Right lung (tissue), 2 donors: ENCODE measurements at regions not wholly inside any gene's neighbourhood (a gene's known extent, or its start where the extent isn't known, plus 50 kb on each side); places are given as distances from the start of the nearest gene placed in this dataset.

Experiments
- DNase-seq, 2 donors: peaks; one replicate each; pipeline ENCODE4 v3.0.0-alpha.2; 2013

DNA sequence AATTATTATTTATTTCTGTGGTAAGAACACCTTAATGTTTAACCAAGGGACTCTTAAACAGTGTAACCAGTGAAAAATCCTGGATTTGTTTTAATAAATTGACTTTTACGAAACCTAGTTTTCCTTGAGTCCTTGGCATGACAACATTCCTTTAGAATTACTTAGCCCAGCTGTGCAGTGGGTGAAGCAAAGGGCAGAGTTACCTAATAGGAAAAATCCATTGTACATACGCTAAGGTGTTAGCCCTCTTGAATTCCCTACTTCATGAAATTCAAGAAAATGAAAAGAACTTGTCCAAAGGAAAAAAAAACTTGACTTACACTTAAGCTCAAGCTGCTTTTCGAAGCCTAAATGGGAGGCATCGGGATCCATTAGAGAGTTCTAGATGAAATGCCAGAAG is 852.0 kb upstream of the ADAMTS5 start:
- peak in 1 of 2 donors; percentile 43 for DNase-seq

DNA sequence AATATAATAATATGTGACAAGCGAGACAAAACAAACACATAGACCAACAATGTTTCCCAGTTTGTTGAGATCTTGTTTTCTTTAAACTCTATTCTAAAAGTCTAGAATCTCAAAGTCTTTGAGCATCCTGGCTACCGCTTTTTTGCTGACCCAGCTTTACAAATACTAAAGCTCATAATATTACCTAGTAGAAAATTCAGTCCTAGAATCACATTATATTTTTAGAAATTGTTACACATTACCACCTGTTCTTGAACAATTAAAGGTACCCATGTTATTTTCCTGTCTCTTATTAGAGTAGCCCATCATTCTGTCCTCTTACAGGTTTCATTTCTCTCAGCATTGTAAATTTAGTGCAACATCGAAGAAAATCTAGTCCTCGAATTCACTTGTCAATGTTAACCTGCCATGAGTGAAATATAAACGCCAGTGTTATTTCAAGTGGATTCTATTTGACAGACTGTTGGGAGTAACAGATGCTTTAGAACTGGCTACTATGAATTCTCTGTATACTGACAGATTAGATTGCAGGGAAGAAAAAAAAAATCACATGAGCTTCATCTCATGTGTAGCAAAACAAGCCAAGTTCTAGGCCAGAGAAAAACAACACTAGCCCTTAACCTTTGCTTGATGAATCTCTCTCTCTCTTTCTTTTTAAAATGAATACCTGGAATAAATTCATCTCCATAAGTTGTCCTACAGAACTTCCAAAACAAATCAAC is 851.2 kb upstream of the ADAMTS5 start:
- DNase-seq = no peak

DNA sequence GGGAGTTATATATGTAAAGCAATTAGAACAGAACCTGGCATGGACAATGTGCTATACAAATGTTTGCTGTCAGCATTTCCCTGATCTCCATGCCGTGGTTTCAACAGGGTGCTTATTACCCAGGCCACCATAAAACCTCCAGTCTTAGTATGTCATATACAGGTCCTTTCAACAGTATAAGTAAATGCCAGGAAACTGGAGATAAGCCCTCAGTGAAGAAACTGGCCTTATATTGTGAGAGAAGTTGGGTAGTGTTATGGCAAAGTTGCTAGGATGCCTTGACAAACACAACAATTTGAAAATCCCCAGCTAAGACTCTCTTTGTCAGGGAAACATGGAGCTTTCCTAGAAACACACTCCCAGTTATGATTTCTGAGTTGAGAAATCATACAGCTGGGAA is 850.2 kb upstream of the ADAMTS5 start:
- DNase-seq = no peak

DNA sequence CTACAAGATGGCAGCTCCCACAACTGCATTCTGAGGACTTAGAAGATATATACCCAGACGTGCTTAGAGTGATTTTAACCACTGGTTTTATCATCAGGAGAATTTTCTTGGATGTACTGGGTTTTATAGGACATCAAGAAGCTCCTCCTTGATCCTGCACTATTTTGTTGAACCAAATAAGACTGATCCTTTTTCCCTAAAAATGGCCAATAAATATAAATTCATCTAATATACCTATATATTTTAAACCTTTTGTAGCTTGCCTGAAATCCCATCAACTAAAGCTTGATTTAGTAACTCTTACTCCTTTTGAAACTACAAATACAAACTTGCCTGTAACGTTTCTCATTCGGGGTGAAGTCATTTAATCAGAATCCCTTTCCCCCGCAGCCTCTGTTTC is 849.4 kb upstream of the ADAMTS5 start:
- DNase-seq = no peak

DNA sequence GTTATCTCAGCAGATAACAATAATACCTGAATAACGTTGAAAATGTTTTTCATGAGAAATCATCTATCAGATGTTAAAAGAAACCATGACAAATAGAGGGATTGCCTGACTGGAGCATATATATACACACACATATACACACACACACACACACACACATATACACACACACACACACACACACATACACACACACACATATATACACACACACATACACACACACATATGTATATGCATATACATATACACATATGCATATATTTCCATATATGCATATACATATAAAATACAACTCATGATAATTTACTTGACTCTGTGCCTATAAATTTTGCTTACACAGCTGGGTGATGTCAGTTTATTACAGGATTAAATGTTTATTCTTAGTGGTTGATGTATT is 847.3 kb upstream of the ADAMTS5 start:
- DNase-seq = no peak

DNA sequence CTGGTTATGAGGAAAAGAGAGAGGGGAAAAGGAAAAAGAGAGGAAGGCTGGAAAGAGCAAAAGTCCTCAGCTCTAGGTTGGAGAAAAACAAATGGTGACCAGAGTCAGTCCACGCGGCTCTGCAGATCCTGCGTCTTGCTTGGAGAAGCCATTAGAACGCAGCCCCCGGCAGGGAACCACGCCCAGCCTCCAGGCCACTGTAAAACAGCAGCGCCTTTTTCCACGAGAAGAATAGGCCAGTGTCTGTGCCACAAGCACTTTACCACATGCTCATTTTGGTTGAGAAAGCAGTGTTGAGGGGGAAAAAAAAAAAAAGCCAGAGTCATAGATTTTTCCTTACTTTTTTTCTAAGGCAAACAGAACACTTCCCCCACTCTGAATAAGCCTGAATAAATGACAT is 846.9 kb upstream of the ADAMTS5 start:
- no peak for DNase-seq

DNA sequence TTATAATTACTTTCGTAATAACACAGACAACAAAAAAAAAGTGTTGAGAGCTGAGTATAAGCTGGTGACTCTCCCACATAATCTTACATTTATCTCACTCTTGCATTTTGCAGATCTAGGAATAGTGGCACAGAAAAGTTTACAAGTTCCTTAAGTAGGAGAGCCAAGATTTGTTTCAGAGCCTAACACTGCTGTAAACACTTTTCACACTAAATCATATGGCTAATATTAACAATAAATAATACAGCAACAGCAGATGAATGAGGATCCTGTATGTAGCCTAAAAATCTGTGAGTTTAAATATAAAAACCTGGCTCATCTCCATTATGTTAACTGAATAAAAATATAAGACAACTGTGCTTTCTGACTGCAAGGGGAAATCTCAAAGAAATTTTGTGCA is 846.5 kb upstream of the ADAMTS5 start:
- DNase-seq = no peak

DNA sequence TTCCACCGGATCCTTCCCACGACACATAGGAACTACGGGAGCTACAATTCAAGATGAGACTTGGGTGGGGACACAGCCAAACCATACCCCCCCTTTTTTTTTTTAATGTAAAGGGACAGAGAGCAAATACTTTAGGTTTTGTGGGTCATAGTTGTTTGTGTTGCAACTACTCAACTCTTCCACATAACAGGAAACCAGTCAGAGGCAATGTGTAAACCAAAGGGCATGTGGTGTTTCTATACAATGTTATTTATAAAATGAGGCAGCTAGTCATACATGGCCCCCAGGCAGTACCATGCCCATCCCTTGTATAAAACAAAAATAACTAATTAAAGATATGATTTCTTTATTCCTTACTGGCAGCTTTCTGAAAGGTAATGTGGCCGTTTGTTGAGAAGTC is 845.4 kb upstream of the ADAMTS5 start:
- no peak for DNase-seq

DNA sequence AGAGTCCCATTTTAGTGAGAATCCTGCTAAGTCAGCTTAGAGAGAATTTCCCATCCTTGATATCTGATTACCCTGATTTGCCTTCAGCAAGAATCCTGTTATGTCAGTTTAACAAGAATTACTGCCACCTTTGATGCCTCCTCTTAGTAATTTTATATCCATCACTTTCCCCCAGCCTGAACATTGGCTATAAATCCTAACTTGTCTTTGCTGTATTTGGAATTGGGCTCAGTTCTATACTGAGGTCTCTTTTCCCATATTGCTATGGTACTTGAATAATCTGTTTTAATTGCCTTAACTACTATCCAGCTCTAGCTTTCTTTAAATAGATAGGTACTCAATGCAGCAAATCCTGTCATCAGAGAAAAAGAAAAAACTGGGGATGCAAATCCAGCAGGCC is 842.0 kb upstream of the ADAMTS5 start:
- no peak for DNase-seq

DNA sequence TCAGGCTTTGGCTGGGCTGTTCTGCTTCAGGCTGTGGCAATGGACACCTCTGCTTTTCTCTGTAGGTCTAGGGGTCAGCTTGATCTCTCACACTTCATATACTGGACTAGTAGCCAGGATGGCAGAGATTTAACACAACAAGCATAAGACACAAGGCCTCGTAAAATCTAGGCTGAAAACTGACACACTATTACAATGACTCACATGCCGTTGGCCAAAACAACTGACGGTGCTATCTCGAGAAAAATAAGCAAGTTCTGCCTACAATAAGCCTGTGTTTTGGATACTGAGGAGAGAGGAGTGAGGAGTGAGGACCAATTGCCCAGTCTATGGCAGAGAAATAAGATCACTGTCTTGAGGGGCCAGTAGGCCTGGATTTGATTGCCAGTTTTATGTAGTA is 840.7 kb upstream of the ADAMTS5 start:
- no peak for DNase-seq

DNA sequence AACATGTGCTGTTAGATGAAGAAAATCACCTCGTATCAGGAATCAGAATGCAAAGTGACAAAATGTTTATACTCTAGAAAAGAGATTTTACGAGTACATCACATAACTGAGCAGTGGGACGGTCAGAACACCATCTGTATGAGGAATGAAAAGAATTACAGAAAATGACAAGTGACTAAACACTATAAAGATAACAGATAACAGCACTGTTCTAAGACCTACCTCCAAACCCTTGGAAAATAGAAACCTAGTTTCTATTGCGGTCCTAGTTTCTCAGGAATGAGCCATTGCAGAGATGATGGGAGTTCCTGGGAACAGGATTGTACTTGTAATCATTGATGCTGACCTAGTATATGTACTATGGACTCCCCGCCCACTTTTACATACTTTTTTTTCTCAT is 839.4 kb upstream of the ADAMTS5 start:
- DNase-seq = no peak

DNA sequence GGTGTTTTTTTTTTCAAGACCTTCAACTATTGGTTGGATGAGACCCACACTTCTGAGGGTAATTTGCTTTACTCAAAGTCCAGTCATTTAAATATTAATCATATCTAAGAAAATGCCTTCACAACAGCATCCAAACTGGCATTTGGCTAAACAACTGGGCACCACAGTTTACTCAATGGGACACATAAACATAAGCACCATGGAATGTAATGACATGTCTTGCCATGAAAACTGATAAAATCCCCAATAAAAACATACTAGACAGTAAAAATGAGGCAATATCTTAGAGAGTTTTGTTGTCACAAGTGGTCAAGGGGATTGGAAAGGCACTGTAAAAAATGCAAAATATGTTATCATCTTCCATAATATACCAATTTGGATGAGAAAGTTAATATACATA is 838.8 kb upstream of the ADAMTS5 start:
- no peak for DNase-seq

DNA sequence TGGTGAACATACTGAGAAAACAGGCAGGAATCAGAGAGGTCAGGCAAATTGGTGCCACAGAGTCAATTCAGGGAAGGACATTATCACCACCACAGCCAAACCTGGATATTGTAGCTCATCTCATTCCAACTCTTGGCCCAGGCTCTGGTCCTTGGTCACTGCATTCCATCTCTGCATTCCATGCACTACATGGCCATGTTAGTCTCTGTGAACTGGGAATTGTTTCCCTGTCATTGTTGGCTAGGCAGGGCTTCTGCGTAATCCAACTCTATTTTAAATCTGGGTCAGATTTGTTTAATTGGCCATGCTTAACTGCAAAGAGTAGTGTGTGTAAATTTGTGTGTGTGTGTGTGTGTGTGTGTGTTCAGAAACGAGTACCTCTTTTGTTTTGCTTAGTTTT is 837.6 kb upstream of the ADAMTS5 start:
- no peak for DNase-seq

DNA sequence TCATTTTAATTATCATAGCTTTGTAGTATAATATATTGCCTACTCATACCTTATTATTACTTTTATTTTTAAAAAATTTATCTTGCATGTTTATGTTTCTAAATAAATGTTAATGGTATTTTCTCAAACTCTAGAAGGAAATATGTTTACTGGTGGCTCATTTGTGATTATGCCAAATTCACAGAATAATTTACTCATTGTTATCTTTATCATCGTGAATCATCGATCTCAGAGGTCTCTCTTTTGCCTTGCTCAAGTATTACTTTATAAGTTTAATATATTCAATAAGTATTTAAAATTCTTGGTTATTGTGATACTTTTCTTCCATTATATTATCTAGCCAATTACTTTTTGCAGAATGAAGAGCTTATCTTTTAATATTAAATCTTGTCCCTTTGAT is 836.7 kb upstream of the ADAMTS5 start:
- DNase-seq = no peak

DNA sequence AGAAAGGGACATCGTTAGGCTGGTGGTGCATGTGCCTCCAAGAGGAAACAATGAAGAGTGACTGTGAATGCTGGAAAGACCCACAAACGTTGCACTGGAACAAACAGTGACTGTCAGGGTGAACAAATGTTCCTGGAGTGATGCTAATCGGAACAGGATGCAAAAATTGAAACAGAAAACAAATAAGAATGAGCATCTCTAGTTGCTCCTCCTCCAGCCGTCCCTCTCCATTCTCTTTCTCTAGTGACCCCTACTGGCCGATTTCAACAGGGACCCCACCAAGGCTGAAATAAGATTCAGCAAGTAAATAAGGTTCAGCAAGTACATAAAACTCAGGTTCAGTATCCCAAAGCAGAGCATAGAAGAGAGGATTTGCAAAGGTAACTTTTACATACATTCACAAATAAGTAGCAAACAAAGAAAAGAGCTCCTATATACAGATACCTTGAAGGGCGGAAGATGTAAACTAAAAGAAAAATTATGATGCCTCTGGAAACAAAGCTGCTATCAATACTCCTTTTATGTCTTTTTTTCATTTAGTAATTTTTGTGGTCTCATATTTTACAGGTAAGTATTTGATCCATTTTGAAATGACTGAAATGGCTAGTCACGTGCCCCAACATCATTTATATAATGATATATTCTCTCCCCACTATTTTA is 836.1 kb upstream of the ADAMTS5 start:
- DNase-seq = no peak

DNA sequence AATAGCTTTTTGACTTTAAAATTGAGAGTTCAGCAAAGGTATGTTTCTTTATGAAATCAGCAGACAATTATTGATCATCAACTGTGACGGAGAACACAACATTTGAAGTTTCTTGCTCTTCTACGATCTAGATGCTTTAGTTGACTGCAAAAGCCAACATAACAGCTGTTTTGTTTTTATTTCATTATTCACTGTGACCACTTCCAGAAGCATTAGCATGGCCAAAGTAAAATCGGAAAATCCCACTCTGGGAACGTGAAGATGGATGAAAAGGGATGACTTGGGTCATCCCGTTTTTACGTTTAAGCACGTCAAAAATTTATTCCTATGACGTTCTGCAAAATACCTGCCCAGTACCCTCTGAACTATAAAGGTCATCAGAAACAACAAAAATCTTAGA is 833.0 kb upstream of the ADAMTS5 start:
- no peak for DNase-seq

DNA sequence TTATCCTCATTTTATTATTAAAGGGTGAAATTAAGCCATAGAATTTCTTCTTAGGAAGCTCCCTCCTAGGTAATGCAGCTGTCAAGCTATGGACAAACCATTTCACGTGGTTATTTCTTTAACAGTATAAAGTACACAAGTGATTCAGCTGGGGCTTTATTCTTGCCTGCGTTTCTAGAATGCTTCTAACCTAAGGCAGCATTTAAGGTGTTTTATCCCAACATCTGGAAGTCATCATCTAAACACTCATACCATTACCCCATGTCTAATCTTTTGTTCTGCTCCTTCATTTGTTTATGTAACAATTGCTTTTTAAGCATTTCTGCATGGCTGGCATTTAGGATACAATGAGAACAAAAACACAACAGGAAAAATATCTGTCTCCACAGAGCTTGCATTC is 829.2 kb upstream of the ADAMTS5 start:
- DNase-seq = no peak

DNA sequence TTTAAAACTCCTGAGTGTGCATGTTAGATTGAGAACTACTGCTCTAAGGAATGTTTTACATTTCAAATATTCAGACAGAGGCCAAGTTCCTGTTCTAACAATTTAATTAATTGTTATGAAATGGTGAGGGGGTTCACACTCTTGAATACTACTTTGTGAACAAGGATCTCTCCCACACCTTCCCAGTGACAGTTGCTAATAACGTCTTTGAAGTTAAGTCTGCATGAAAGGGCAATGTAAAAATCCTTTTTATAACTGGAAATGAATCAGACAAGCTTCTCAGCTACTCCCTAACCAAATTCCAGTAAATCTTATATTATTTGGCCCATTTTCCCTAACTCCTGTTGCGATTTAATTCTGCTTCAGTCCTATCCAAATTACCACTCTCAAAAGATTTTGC is 828.5 kb upstream of the ADAMTS5 start:
- DNase-seq = no peak

DNA sequence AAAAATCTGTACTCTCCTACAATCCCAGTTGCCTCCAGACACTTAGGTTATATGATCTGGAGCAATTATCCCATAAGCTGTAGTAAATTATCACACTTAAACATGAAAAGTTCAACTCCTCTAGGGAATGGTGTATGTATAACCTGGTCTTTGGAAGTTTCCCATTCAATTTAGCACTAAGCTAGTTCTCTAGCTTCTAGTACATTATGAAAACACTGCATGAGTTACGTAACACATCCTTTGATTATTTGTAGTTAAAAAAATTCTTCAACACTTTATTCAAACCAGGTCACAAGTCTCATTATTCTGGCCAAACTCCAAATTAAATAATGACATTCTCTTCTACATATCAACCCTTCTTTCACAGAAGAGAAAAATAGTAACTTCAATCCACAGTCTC is 827.0 kb upstream of the ADAMTS5 start:
- no peak for DNase-seq

DNA sequence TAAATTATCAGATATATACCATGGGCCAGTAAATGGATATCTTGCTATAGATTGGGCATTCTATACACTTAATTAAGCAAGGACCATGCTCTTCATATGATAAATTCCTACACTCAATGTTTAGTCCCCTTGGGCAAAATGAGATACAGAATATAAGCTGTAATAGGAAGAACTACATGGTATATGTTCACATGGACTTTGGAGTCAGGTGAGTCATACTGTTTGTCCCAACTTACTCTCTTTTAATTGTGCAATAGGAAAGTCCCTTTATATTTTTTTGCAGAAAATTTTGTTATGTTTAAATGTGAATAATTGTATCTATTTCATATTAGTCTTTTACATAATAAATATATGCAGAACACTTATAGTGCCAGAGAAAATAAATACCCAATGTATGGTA is 820.2 kb upstream of the ADAMTS5 start:
- no peak for DNase-seq

DNA sequence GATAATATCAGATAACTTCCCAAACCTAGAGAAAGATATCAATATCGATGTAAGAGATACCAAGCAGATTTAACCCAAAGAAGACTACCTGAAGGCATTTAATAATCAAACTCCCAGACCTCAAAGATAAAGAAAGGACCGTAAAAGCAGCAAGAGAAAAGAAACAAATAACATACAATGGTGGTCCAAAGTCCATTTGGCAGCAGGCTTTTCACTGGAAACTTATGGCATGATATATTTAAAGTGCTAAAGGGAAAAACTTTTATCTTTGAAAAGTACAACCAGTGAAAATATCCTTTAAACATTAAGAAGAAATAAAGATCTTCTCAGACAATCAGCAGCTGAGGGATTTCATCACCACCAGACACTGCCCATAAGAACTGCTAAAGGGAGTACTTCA is 812.7 kb upstream of the ADAMTS5 start:
- DNase-seq = no peak

DNA sequence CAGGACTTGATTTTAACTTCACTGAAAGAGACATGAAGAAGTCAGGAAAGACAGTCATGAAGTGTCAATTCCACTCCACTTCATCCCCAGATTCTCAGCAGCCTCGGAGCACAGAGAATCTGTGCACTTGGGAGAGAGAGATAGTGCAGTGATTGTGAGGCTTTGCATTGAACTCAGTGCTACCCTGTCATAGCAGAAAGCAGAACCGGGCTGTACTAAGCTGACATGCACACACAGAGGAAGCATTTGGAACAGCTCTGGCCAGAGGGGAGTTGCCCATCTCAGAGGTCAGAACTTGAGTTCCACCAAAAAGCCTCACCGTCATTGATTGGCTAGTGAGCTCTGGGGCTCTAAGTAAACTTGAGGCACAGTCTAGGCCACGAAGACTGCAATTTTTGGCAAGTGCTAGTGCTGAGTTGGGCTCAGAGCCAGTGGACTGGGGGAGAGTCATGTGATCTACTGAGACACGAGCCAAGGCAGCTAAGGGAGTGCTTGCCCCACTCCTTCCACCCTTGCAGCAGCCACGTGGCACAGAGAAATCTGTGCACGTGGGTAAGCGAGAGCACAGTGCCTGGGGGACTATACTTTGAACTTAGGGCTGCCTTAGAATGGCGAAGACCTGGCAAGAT is 810.2 kb upstream of the ADAMTS5 start:
- no peak for DNase-seq

DNA sequence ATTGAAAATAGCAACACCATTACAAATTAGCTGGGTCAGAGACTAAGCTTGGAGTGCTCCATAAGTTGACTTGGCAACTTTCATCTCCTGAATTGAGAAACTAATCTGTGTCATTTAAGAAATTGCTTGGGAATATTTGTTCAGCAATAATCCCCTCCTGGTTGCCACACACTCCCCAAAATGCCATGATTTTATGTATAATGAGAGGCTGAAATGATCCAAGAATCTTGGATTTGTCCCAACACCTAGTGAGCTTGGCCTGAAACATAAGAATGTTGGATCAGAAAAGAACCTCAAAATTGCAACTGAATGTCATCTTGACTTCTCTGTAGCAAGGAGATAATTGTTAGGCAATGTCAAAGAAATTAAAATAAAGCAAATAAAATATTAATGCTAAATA is 805.9 kb upstream of the ADAMTS5 start:
- no peak for DNase-seq
